Lower leg skin (tissue), 4 donors: ENCODE measurements at regions not wholly inside any gene's neighbourhood (a gene's known extent, or its start where the extent isn't known, plus 50 kb on each side); places are given as distances from the start of the nearest gene placed in this dataset.

Experiments used
- DNase-seq, 2 donors: peaks; one replicate each; pipeline ENCODE4 v3.0.0-alpha.2; 2019; ENCODE audit warnings: low spot score in 2 of 2
- H3K4me3 ChIP-seq: fragments of 200-600 bp; sonication (generic); 2 replicates; pipeline ENCODE4 v1.5.1; 2017; ENCODE audit warnings: mild to moderate bottlenecking, low read depth; ENCODE audit not compliant: poor library complexity, severe bottlenecking
- CTCF ChIP-seq, 3 donors: fragments of 450-650 bp; IDR thresholded peaks; one replicate each; pipeline ENCODE4 v1.5.1; 2016; ENCODE audit warnings: antibody characterized with exemption in 3 of 3, mild to moderate bottlenecking in 3 of 3, moderate library complexity in 2 of 3
- POLR2A ChIP-seq, 2 donors: fragments of 450-650 bp; IDR thresholded peaks; one replicate each; pipeline ENCODE4 v1.6.1; 2016 to 2017; ENCODE audit warnings: antibody characterized with exemption in 2 of 2, mild to moderate bottlenecking in 1 of 2, moderate library complexity in 1 of 2
- WGBS, 2 donors: methylation state at CpG; one replicate each; pipeline ENCODE4 v1.1.5; 2018; 5-methylcytosine and 5-hydroxymethylcytosine counted together
- intact Hi-C: fragments of 100-400 bp; cut with DNase I; formaldehyde crosslinking; loops from one replicate; pipeline ENCODE4 v1.15.0; 2023; ENCODE audit warnings: low total_unique reads

- no peak for DNase-seq
- TF ChIP-seq POLR2A (IDR thresholded peaks at IDR 0.05) (no peak), CTCF (IDR thresholded peaks at IDR 0.05) (no peak)
- 63 to 65% methylated on average over 1 of the region's 1 CpG for WGBS, 2 donors
- no peak overlapping the region for H3K4me3 ChIP-seq
- intact Hi-C loops: no loop called here
These were observed 829.7 kb downstream of the CDH11 start for GRCh38 chr16:64292161-64292560.

GRCh38 chr16:64290461-64290860, 831.4 kb downstream of the CDH11 start:
- intact Hi-C loops: no loop called here
- WGBS, 2 donors: 48 to 57% methylated on average over 4 of the region's 4 CpGs
- TF ChIP-seq POLR2A (IDR thresholded peaks at IDR 0.05) (no peak), CTCF (IDR thresholded peaks at IDR 0.05) (no peak)
- DNase-seq: no peak
- H3K4me3 ChIP-seq: no peak overlapping the region

GRCh38 chr16:64287655-64288528, 834.0 kb downstream of the CDH11 start:
- intact Hi-C loops: no loop called here
- H3K4me3 ChIP-seq: no peak overlapping the region
- 71 to 76% methylated on average over 4 of the region's 4 CpGs for WGBS, 2 donors
- TF ChIP-seq CTCF (IDR thresholded peaks at IDR 0.05) (no peak), POLR2A (IDR thresholded peaks at IDR 0.05) (no peak)
- no peak for DNase-seq

GRCh38 chr16:64282181-64282580, 839.7 kb downstream of the CDH11 start:
- no peak overlapping the region for H3K4me3 ChIP-seq
- DNase-seq: no peak
- intact Hi-C loops: no loop called here
- no peak for TF ChIP-seq POLR2A (IDR thresholded peaks at IDR 0.05)
- TF ChIP-seq CTCF (IDR thresholded peaks at IDR 0.05): no peak
- WGBS, 2 donors: 67 to 72% methylated on average over 3 of the region's 3 CpGs

- WGBS, 2 donors: 84 to 88% methylated on average over 9 of the region's 9 CpGs
- TF ChIP-seq CTCF (IDR thresholded peaks at IDR 0.05) (no peak), POLR2A (IDR thresholded peaks at IDR 0.05) (no peak)
- no peak overlapping the region for H3K4me3 ChIP-seq
- intact Hi-C loops: no loop called here
- DNase-seq: no peak
These were observed 841.5 kb downstream of the CDH11 start for GRCh38 chr16:64280317-64280716.

- intact Hi-C loops: no loop called here
- H3K4me3 ChIP-seq: no peak overlapping the region
- WGBS, 2 donors: 62 to 71% methylated on average over 1 of the region's 1 CpG
- no peak for DNase-seq
- TF ChIP-seq POLR2A (IDR thresholded peaks at IDR 0.05) (no peak), CTCF (IDR thresholded peaks at IDR 0.05) (no peak)
These were observed 843.7 kb downstream of the CDH11 start for GRCh38 chr16:64278196-64278595.
